ENCODE measurements at regions not wholly inside any gene's neighbourhood (a gene's known extent, or its start where the extent isn't known, plus 50 kb on each side); places are given as distances from the start of the nearest gene placed in this dataset.

GRCh38 chr11:110375351-110375750, 54.4 kb upstream of the FDX1 start:
- TF ChIP-seq POLR2A (IDR thresholded peaks at IDR 0.05) (no peak), EP300 (IDR thresholded peaks at IDR 0.05) (no peak)
- TF ChIP-seq, protein P1, sequence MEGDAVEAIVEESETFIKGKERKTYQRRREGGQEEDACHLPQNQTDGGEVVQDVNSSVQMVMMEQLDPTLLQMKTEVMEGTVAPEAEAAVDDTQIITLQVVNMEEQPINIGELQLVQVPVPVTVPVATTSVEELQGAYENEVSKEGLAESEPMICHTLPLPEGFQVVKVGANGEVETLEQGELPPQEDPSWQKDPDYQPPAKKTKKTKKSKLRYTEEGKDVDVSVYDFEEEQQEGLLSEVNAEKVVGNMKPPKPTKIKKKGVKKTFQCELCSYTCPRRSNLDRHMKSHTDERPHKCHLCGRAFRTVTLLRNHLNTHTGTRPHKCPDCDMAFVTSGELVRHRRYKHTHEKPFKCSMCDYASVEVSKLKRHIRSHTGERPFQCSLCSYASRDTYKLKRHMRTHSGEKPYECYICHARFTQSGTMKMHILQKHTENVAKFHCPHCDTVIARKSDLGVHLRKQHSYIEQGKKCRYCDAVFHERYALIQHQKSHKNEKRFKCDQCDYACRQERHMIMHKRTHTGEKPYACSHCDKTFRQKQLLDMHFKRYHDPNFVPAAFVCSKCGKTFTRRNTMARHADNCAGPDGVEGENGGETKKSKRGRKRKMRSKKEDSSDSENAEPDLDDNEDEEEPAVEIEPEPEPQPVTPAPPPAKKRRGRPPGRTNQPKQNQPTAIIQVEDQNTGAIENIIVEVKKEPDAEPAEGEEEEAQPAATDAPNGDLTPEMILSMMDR (IDR thresholded peaks at IDR 0.05), result no peak
